Thymus (tissue), 11 donors: ENCODE measurements at regions not wholly inside any gene's neighbourhood (a gene's known extent, or its start where the extent isn't known, plus 50 kb on each side); places are given as distances from the start of the nearest gene placed in this dataset.
"Not testable (repeated sequence)": the region's sequence is repeated elsewhere in the genome, so short reads cannot be mapped to it uniquely, and the experiment has no call there.

ENCODE experiments used
- DNase-seq, 9 donors: peaks; one replicate each; pipeline ENCODE4 v3.0.0-alpha.2; 2013; ENCODE audit warnings: low spot score in 9 of 9, low read depth in 6 of 9, missing footprints in 1 of 9
- H3K27ac ChIP-seq, 2 donors: one replicate each; pipeline ENCODE4 v1.5.1; 2013; ENCODE audit warnings: control low read depth in 1 of 2, low read depth in 1 of 2, low read length in 1 of 2, mild to moderate bottlenecking in 1 of 2, moderate library complexity in 1 of 2
- H3K27me3 ChIP-seq, 2 donors: one replicate each; pipeline ENCODE4 v1.5.1; 2013; ENCODE audit warnings: low read length in 1 of 2; ENCODE audit not compliant: control insufficient read depth in 2 of 2, insufficient read depth in 1 of 2
- H3K36me3 ChIP-seq, 2 donors: one replicate each; pipeline ENCODE4 v1.5.1; 2013; ENCODE audit warnings: low read length in 1 of 2, mild to moderate bottlenecking in 1 of 2, moderate library complexity in 1 of 2; ENCODE audit not compliant: control insufficient read depth in 2 of 2, insufficient read depth in 2 of 2
- H3K4me1 ChIP-seq, 2 donors: one replicate each; pipeline ENCODE4 v1.5.1; 2013; ENCODE audit warnings: low read length in 2 of 2; ENCODE audit not compliant: control insufficient read depth in 2 of 2, insufficient read depth in 2 of 2
- H3K4me3 ChIP-seq, 2 donors: one replicate each; pipeline ENCODE4 v1.5.1; 2013; ENCODE audit warnings: low read length in 2 of 2, control low read depth in 1 of 2, mild to moderate bottlenecking in 1 of 2
- H3K9me3 ChIP-seq, 2 donors: one replicate each; pipeline ENCODE4 v1.5.1; 2013; ENCODE audit warnings: low read length in 1 of 2, mild to moderate bottlenecking in 1 of 2; ENCODE audit not compliant: control insufficient read depth in 2 of 2, insufficient read depth in 1 of 2
- WGBS: extraction: QIAGEN DNeasy Blood & Tissue Kit; methylation state at CpG from one replicate; pipeline ENCODE4 v1.1.7; 2013; 5-methylcytosine and 5-hydroxymethylcytosine counted together
- donor health status: healthy.

DNA sequence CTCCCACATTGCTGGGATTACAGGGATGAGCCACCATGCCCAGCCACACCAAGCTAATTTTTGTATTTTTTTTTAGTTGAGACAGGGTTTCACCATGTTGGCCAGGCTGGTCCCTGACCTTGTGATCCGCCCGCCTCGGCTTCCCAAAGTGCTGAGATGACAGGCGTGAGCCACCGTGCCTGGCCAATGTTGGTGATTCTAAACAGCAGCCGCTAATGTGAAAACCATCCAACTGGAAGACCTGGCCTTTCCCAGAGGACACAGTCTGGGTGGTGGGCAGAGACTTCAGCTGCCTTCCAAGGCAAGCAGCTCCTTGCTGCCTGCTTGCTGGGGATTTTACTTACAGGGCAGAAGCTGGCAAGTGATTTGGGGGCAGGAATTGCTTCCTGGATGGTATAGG lies 207.1 kb downstream of the GOLGA6L6 start:
- not testable (repeated sequence) for H3K27me3 ChIP-seq, H3K27ac ChIP-seq, H3K4me3 ChIP-seq, H3K9me3 ChIP-seq, DNase-seq, H3K4me1 ChIP-seq, H3K36me3 ChIP-seq
- 97% methylated on average over 6 of the region's 6 CpGs for WGBS

- H3K27me3 ChIP-seq: not testable (repeated sequence)
- WGBS: 93% methylated on average over 3 of the region's 4 CpGs
Observed at GRCh38 chr15:20325751-20326150, 215.8 kb downstream of the GOLGA6L6 start.

DNA sequence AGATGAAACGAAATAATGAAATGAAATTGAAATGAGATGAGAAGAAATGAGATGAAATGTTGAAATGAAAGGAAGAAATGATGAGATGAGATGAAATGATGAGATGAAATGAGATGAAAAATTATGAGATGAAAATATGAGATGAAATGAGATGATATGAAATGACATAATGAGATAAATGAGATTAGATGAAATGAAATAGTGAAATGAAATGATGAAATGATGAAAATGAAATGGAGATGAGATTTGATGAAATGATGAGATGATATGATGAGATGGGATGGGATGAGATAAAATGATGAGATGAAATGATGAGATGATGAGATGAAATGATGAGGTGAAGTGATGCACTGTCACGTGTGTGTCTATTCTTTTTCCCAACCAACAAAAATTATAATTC lies 224.5 kb downstream of the GOLGA6L6 start:
- WGBS: 60% methylated on average over 2 of the region's 2 CpGs
- not testable (repeated sequence) for DNase-seq, H3K36me3 ChIP-seq, H3K4me3 ChIP-seq, H3K27ac ChIP-seq, H3K27me3 ChIP-seq, H3K9me3 ChIP-seq, H3K4me1 ChIP-seq

More at GRCh38 chr15:20325751-20326150, 215.8 kb downstream of the GOLGA6L6 start:
- H3K27ac ChIP-seq, DNase-seq, H3K4me1 ChIP-seq, H3K4me3 ChIP-seq, H3K36me3 ChIP-seq, H3K9me3 ChIP-seq: not testable (repeated sequence)

DNA sequence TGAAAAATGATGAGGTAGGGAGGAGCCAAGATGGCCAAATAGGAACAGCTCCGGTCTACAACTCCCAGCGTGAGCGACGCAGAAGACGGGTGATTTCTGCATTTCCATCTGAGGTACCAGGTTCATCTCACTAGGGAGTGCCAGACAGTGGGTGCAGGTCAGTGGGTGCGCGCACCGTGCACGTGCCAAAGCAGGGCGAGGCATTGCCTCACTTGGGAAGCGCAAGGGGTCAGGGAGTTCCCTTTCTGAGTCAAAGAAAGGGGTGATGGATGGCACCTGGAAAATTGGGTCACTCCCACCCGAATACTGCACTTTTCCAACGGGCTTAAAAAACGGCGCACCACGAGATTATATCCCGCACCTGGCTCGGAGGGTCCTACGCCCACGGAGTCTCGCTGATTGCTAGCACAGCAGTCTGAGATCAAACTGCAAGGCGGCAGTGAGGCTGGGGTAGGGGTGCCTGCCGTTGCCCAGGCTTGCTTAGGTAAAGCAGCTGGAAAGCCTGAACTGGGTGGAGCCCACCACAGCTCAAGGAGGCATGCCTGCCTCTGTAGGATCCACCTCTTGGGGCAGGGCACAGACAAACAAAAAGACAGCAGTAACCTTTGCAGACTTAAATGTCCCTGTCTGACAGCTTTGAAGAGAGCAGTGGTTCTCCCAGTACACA lies 230.5 kb downstream of the GOLGA6L6 start:
- not testable (repeated sequence) for H3K4me1 ChIP-seq, H3K4me3 ChIP-seq, DNase-seq, H3K27ac ChIP-seq, H3K27me3 ChIP-seq, H3K36me3 ChIP-seq
- peaks cover 6 to 15% of the 10 kb centered on the region in 2 donors for H3K9me3 ChIP-seq
- 90% methylated on average over 23 of the region's 23 CpGs for WGBS

GRCh38 chr15:20310603-20311002 lies 231.0 kb downstream of the GOLGA6L6 start:
- no peak for DNase-seq
- no peaks in the 10 kb centered on the region for H3K4me1 ChIP-seq
- H3K4me3 ChIP-seq: no peak overlapping the region
- no peaks in the 10 kb centered on the region for H3K27me3 ChIP-seq
- no peak overlapping the region for H3K27ac ChIP-seq
- H3K36me3 ChIP-seq: no peaks in the 10 kb centered on the region
- H3K9me3 ChIP-seq: peaks cover 6 to 15% of the 10 kb centered on the region in 2 donors

DNA sequence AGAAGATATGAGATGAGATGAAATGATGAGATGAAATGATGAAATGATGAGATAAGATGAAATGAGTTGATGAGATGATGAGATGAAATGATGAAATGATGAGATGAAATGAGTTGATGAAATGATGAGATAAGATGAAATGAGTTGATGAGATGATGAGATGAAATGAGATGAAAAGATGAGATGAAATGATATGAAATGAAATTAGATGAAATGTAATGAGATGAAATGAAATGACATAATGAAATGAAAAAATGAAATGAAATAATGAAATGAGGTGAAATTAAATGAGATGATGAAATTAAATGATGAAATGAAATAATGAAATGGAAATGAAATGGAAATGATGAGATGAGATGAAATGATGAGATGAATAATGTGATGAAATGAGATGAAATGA lies 231.6 kb downstream of the GOLGA6L6 start:
- peaks cover 6 to 16% of the 10 kb centered on the region in 2 donors for H3K9me3 ChIP-seq
- H3K27ac ChIP-seq, DNase-seq, H3K36me3 ChIP-seq, H3K27me3 ChIP-seq, H3K4me1 ChIP-seq, H3K4me3 ChIP-seq: not testable (repeated sequence)

DNA sequence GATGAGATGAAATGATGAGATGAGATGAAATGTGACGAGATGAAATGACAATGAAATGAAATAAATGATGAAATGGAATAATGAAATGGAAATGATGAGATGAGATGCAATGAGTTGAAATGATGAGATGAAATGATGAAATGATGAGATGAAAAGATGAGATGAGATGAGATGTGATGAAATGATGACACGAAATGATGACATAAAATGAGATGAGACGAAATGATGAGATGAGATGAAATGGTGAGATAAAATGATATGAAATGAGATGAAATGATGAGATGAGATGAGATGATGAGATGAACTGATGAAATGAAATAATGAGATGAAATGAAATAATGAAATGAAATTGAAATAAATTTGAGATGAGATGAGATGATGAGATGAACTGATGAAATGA lies 232.2 kb downstream of the GOLGA6L6 start:
- H3K36me3 ChIP-seq, H3K27ac ChIP-seq, H3K27me3 ChIP-seq, DNase-seq, H3K4me1 ChIP-seq, H3K4me3 ChIP-seq: not testable (repeated sequence)
- WGBS: 75% methylated on average over 3 of the region's 3 CpGs
- H3K9me3 ChIP-seq: peaks cover 6 to 22% of the 10 kb centered on the region in 2 donors

DNA sequence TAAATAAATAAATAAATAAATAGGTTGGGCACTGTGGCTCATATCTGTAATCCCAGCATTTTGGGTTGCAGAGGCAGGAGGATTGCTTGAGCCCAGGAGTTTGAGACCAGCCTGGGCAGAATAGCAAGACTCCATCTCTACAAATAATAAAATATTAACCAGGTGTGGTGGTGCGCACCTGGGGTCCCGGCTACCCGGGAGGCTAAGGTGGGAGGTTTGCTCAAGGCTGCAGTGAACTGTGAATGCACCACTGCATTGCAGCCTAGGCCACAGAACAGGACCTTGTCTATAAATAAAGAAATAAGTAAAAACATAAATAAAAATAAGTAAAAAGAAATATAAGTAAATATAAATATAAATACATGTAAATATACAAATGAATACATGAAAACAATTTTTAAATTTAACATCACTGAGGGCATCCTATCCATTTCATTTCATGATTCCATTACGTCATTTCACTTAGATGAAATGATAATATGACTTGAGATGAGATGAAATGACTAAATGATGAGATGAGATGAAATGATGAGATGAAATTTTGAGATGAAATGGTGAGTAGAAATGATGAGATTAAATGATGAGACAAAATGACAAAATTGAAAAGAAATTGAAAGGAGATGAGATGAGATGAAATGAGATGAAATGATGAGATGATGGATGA lies 233.4 kb downstream of the GOLGA6L6 start:
- WGBS: 90% methylated on average over 4 of the region's 4 CpGs
- H3K27me3 ChIP-seq, H3K27ac ChIP-seq, H3K4me3 ChIP-seq, DNase-seq, H3K36me3 ChIP-seq, H3K4me1 ChIP-seq: not testable (repeated sequence)
- peaks cover 6 to 32% of the 10 kb centered on the region in 2 donors for H3K9me3 ChIP-seq

- H3K27ac ChIP-seq, H3K4me3 ChIP-seq, H3K4me1 ChIP-seq, H3K36me3 ChIP-seq, DNase-seq, H3K27me3 ChIP-seq: not testable (repeated sequence)
- H3K9me3 ChIP-seq: peaks cover 6 to 39% of the 10 kb centered on the region in 2 donors
- WGBS: 75% methylated on average over 1 of the region's 1 CpG
Observed at GRCh38 chr15:20307137-20307536, 234.5 kb downstream of the GOLGA6L6 start.
